COR-L47 (cell line): ENCODE measurements at regions not wholly inside any gene's neighbourhood (a gene's known extent, or its start where the extent isn't known, plus 50 kb on each side); places are given as distances from the start of the nearest gene placed in this dataset.

ENCODE experiments used
- DNase-seq: peaks from one replicate; lab custom pipeline; 2025; lab: John Stamatoyannopoulos, UW

- DNase-seq = no peak
Measured at GRCh38 chr2:129071531-129071930, 752.9 kb upstream of the HS6ST1 start.

- no peak for DNase-seq
Measured at GRCh38 chr2:129074298-129074920, 755.7 kb upstream of the HS6ST1 start.

GRCh38 chr2:129078548-129078947, 759.9 kb upstream of the HS6ST1 start:
- DNase-seq = no peak

- DNase-seq = no peak
Measured at GRCh38 chr2:129080715-129081476, 762.2 kb upstream of the HS6ST1 start.

GRCh38 chr2:129085386-129085785, 766.7 kb upstream of the HS6ST1 start:
- DNase-seq = no peak

GRCh38 chr2:129087133-129087813, 768.6 kb upstream of the HS6ST1 start:
- no peak for DNase-seq

GRCh38 chr2:129091620-129092019, 773.0 kb upstream of the HS6ST1 start:
- DNase-seq = no peak

- no peak for DNase-seq
Measured at GRCh38 chr2:129092956-129093355, 774.3 kb upstream of the HS6ST1 start.

GRCh38 chr2:129101186-129101585, 782.5 kb upstream of the HS6ST1 start:
- DNase-seq = no peak

- DNase-seq = no peak
Measured at GRCh38 chr2:129103936-129104878, 785.5 kb upstream of the HS6ST1 start.

- no peak for DNase-seq
Measured at GRCh38 chr2:129112181-129112580, 793.5 kb upstream of the HS6ST1 start.

- DNase-seq = no peak
Measured at GRCh38 chr2:129113776-129114175, 795.1 kb upstream of the HS6ST1 start.

- DNase-seq = no peak
Measured at GRCh38 chr2:129117434-129117833, 798.8 kb upstream of the HS6ST1 start.

GRCh38 chr2:129118296-129118695, 799.6 kb upstream of the HS6ST1 start:
- DNase-seq = no peak

- no peak for DNase-seq
Measured at GRCh38 chr2:129129087-129129486, 810.4 kb upstream of the HS6ST1 start.

GRCh38 chr2:129133692-129134641, 815.3 kb upstream of the HS6ST1 start:
- DNase-seq = no peak

- no peak for DNase-seq
Measured at GRCh38 chr2:129135017-129135416, 816.3 kb upstream of the HS6ST1 start.

GRCh38 chr2:129139380-129139779, 820.7 kb upstream of the HS6ST1 start:
- no peak for DNase-seq

GRCh38 chr2:129142465-129142864, 823.8 kb upstream of the HS6ST1 start:
- DNase-seq = no peak

- DNase-seq = no peak
Measured at GRCh38 chr2:129144082-129144791, 825.6 kb upstream of the HS6ST1 start.
